Central memory CD8-positive, alpha-beta T cell (primary cell): ENCODE measurements at regions not wholly inside any gene's neighbourhood (a gene's known extent, or its start where the extent isn't known, plus 50 kb on each side); places are given as distances from the start of the nearest gene placed in this dataset.
A peak's percentile ranks its signal among the peaks of the same experiment; 100 is the strongest.

ENCODE experiments used
- ATAC-seq: fragments of 150-1000 bp; cut with Tn5 transposase; replicated peaks from 2 replicates; pipeline ENCODE4 v1.10.0; 2022; ENCODE audit warnings: mild to moderate bottlenecking, moderate FRiP score, moderate number of reproducible peaks; ENCODE audit not compliant: poor library complexity, severe bottlenecking; ENCODE audit errors: extremely low read depth
- DNase-seq, 2 donors: peaks; one replicate each; pipeline ENCODE4 v3.0.0; 2021; ENCODE audit warnings: low spot score in 2 of 2
- H3K27ac Mint-ChIP-seq: one replicate; pipeline ENCODE4 v1.8.0; 2022; ENCODE audit warnings: low read depth, mild to moderate bottlenecking, moderate library complexity, mixed read lengths
- H3K27me3 Mint-ChIP-seq: one replicate; pipeline ENCODE4 v1.8.0; 2022; ENCODE audit warnings: mixed read lengths
- H3K36me3 Mint-ChIP-seq: one replicate; pipeline ENCODE4 v1.8.0; 2022; ENCODE audit warnings: mild to moderate bottlenecking, moderate library complexity, mixed read lengths; ENCODE audit not compliant: insufficient read depth
- H3K4me1 Mint-ChIP-seq: one replicate; pipeline ENCODE4 v1.8.0; 2022; ENCODE audit warnings: mixed read lengths
- H3K4me3 Mint-ChIP-seq: one replicate; pipeline ENCODE4 v1.8.0; 2022; ENCODE audit warnings: mild to moderate bottlenecking, moderate library complexity, mixed read lengths
- H3K9me3 Mint-ChIP-seq: one replicate; pipeline ENCODE4 v1.8.0; 2022; ENCODE audit warnings: mixed read lengths

DNA sequence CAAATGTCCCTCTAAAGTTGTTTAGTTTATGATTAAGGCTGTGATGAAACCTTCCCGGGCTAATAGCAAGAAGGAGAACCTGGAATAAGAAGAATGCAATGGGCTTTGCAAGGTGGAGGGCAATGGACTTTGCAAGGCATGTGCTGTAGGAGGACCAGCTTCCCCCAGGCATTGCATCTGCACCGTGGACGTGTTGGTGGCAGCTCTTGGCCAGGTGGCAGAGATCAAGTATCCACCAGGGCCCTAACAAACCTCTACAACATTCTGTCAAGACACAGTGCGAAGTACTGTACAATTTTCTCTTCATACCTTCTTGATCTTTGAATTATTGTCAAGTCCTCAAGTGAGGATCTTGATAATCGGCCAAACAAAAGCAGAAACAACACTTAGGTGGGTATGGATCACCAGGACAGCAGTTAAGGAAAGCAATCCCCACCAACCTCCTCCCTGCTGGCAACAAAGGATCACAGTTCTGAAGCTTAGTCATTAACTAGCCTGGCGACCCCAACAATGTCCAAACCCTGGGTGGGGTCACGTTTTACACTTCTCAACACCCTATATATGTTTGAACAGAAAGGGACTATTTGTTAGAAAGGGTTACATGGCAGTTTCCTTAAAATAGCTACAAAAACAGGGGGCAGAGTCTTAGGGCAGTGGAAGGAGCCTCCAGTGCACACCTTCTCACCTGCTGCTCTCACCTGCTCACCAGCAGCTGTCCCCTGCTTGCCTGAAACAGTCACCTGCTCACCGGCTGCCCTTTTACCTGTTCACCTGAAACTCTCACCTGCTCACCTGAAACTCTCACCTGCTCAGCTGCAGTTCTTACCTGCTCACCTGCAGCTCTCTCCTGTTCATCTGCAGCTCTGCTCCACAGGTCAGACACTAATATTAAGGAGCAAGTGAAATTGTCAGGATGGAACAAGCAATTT is 137.9 kb upstream of the LIPC start:
- H3K4me3 Mint-ChIP-seq = no peak overlapping the region
- no peak overlapping the region for H3K27ac Mint-ChIP-seq

DNA sequence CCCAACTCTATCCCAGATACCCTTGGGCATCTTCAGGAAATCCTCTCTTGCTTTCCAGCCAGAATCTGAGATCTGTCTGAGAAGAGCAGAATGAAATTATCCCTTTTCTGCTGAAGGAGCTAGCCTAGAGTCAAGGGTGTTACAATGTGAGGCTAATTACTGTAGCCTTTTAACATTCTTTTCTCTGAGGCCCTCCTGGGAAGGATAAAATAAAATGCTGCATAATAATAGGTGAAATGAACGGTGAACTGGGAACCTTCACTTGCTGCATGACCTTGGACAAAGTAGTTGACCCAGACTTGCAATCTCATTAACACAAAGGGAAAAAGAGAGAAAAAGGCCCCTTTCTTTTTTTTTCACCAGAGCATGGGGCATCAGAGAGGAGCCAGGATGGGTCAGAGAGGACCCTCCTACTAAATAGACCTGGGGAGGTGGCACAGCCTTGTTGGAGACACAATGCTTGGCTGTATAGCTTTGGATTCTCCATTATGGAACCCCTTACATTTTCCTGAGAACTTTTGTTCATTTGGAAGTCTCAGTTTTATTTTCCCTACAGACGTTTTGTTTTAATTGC is 137.0 kb upstream of the LIPC start:
- Mint-ChIP-seq H3K27ac (no peak overlapping the region), H3K4me1 (peaks cover 12% of the 10 kb centered on the region)

More for the DNA sequence above, 137.9 kb upstream of the LIPC start:
- H3K4me1 Mint-ChIP-seq = peaks cover 12% of the 10 kb centered on the region
- H3K27me3 Mint-ChIP-seq = peaks cover 8% of the 10 kb centered on the region
- no peaks in the 10 kb centered on the region for H3K9me3 Mint-ChIP-seq
- peaks cover 2% of the 10 kb centered on the region for H3K36me3 Mint-ChIP-seq
- DNase-seq (no peak), ATAC-seq (no peak)

DNA sequence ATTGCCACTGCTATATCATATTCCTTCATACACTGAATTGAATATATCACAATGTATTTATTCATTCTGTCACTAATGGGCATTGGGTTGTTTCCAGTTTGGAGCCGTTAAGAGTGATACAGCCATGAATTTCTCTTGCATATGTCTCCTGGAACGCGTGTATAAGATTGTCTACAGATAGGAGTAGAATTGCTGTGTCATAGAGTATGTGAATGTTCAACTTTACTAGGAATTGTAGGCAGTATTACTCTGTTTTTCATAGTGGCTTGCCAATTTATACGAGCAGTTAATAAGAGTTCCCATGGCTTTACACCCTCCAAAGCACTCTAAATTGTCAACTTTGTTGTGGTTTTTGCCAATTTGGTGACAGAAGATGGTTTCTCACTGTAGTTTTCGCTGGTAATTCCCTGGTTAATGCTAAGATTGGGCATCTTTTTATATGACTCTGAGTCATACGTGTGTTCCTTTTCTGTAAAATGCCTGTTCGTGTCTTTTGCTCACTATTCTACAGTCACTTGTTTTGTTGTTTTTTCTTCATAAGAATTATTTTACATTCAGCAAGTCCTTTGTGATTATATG is 136.1 kb upstream of the LIPC start:
- Mint-ChIP-seq H3K27ac (no peak overlapping the region), H3K4me1 (peaks cover 12% of the 10 kb centered on the region), H3K9me3 (no peaks in the 10 kb centered on the region), H3K36me3 (peaks cover 2% of the 10 kb centered on the region), H3K4me3 (no peak overlapping the region), H3K27me3 (peaks cover 8% of the 10 kb centered on the region)
- peak; percentile 24 for ATAC-seq
- no peak for DNase-seq

More for the DNA sequence above, 137.0 kb upstream of the LIPC start:
- DNase-seq (no peak), ATAC-seq (no peak)
- Mint-ChIP-seq H3K36me3 (peaks cover 2% of the 10 kb centered on the region), H3K27me3 (peaks cover 8% of the 10 kb centered on the region), H3K9me3 (no peaks in the 10 kb centered on the region), H3K4me3 (no peak overlapping the region)

DNA sequence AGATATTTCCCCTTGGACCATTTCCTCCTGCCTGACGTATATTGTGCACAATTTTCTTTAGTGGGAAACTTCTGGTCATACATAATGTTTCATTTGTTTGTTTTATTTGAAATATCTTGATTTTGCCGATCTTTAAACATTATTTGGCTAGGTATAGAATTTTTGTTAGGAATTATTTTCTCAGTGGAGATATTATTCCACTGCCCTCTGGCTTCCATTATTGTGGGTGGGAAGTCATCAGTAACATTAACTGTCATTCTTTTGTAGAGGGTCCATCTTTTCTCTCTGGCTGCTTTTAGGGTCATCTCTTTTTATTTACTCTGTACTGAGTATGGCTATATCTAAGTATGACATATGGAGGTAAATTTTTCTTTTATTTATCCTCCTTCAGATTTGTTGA is 135.5 kb upstream of the LIPC start:
- Mint-ChIP-seq H3K27me3 (peaks cover 8% of the 10 kb centered on the region), H3K4me1 (peaks cover 12% of the 10 kb centered on the region), H3K27ac (no peak overlapping the region), H3K4me3 (no peak overlapping the region), H3K36me3 (peaks cover 2% of the 10 kb centered on the region), H3K9me3 (no peaks in the 10 kb centered on the region)
- DNase-seq (no peak), ATAC-seq (no peak)

DNA sequence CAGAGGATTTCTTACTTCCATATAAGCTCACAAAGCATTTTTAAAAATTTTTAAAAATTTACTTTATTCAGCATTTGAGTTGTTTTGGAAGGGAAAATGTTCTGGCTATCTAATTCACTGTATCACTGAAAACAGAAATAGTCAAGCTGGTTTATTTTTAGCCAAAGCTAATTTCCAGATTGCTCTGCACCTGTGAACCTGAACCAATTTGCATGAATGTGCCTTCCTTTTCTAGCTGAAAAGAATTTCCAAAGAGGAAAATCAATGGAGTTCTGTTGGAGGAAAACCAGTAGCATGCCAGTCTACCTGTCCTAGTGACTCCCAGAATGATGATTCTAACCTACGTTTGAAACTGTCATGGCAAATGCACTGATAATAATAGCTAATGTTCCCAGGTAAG is 134.2 kb upstream of the LIPC start:
- Mint-ChIP-seq H3K9me3 (no peaks in the 10 kb centered on the region), H3K36me3 (peaks cover 2% of the 10 kb centered on the region), H3K27ac (no peak overlapping the region), H3K4me1 (peaks cover 12% of the 10 kb centered on the region), H3K27me3 (peaks cover 8% of the 10 kb centered on the region), H3K4me3 (no peak overlapping the region)
- no peak for DNase-seq
- no peak for ATAC-seq

DNA sequence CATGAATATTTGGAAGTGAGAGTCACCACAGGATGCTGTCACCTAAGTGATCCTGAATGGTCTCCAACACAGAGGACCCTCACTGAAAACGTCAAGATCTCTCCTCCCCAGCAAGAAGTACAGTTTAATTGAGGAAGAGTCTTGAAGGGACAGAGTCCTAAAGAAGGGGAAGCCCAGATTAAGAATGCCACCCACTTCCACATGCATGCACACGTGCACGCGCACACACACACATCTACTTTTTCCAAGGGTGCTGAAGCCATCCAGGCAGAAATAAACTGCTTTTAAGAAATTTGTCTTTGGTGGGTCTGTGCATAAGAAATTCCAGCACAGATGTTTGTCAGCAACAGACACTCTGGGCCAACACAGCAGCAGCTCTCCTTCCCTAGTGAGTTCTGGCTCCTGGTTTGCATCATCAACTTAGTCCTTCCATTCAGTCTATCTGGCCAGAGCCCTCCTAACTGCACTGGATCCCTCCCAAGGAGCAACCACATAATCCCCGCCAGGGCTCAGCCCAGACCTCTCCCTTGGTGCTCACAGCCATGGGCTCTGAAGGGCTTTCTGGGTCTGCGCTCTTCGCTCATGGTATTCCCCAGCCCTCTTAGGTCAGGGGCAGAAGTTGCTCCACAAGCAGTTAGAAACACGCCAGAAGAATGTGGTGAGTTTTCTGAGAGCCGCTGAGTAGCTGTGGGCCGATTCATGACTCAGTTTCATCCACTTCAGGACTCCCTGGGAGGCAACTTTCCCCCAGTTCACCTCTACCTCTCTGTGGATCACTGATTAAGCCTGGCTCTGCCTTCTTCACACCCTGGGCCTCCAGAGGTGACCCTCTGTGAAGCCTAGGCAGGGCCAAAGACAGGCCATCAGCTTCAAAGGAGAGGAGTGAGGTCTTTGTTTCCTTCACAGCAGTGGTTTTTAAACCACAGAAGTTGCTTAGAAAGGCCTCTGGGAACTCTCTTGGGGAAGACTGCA is 132.6 kb upstream of the LIPC start:
- DNase-seq = no peak
- Mint-ChIP-seq H3K27me3 (peaks cover 8% of the 10 kb centered on the region), H3K4me1 (peaks cover 12% of the 10 kb centered on the region)

DNA sequence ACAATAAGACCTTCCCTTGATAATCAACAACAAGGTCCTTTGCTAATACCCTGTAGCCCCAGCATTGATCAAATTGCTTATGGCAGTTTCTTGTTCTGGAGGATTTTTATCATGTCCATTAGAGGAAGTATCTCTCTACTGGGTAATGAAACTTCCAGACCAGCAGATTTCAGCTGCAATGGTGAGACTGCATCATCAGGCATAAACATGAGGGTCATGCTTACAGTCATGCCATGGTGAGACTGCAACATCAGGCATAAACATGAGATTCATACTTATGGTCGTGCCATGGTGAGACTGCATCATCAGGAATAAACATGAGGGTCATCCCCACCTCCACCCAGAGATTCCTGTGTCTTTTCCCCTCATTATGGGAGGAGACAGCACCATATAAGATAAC is 129.0 kb upstream of the LIPC start:
- DNase-seq (no peak), ATAC-seq (no peak)
- Mint-ChIP-seq H3K27me3 (peaks cover 8% of the 10 kb centered on the region), H3K27ac (no peak overlapping the region), H3K36me3 (no peaks in the 10 kb centered on the region), H3K4me1 (peaks cover 12% of the 10 kb centered on the region), H3K9me3 (no peaks in the 10 kb centered on the region), H3K4me3 (no peak overlapping the region)

More for the DNA sequence above, 132.6 kb upstream of the LIPC start:
- peaks cover 2% of the 10 kb centered on the region for H3K36me3 Mint-ChIP-seq
- no peak overlapping the region for H3K4me3 Mint-ChIP-seq
- ATAC-seq = no peak
- no peak overlapping the region for H3K27ac Mint-ChIP-seq
- H3K9me3 Mint-ChIP-seq = no peaks in the 10 kb centered on the region

DNA sequence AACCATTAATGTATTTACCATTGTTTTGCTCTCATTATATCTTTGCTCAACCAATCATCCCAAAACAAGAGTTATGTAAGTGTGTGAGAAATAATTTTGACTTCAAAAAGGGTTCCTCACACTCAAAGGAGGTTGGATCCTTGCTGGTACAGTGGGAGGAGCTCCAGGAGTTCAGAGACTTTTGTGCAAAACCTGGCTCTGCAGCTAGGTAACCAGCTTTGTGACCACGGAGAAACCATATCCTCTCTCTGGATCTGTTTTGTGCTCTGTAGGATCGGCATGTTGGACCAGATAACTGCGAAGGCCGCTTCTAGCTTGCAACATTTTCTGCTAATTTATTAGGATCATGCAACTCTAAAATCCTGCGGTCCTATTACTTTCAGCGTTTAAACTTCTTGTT is 128.6 kb upstream of the LIPC start:
- no peak for ATAC-seq
- Mint-ChIP-seq H3K4me1 (peaks cover 12% of the 10 kb centered on the region), H3K27ac (no peak overlapping the region), H3K27me3 (peaks cover 6% of the 10 kb centered on the region), H3K4me3 (no peak overlapping the region), H3K9me3 (no peaks in the 10 kb centered on the region), H3K36me3 (no peaks in the 10 kb centered on the region)
- no peak for DNase-seq

DNA sequence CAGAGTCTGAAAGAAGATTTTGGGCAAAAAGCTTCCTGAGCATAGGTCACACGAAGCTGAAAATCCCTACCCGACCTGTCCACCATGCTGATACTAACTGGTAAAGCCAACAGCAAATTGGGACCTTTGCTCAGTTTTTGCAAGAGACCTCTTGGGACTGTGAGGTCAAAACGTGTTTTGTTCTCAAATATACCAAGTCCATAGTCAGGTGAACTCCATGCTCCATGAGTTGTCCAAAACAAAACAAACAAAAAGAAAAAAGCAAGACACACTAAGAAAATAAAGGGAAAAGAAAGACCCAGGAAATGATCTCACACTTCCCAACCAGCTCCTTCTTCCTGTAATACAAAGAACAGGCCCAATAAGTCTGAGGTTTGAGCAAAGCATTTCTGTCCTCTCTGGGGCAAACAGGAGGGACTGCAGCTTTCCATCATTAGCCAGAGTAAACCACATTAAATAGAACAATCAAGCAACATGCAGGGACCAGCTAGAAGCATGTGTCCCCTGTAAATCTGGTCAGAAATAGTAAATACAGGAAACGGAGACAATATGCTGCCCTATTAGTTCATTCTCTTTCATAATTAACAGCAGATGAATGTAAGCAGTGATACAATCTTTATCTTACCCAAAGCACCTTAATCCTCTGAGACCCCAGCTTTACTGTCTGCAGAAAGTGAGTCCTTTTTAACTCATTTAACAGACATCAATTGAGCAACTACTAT is 125.0 kb upstream of the LIPC start:
- no peak for ATAC-seq
- no peaks in the 10 kb centered on the region for H3K9me3 Mint-ChIP-seq
- H3K27me3 Mint-ChIP-seq = no peaks in the 10 kb centered on the region
- H3K36me3 Mint-ChIP-seq = peaks cover 1% of the 10 kb centered on the region
- peaks cover 12% of the 10 kb centered on the region for H3K4me1 Mint-ChIP-seq
- H3K4me3 Mint-ChIP-seq = no peak overlapping the region
- no peak overlapping the region for H3K27ac Mint-ChIP-seq
- no peak for DNase-seq

DNA sequence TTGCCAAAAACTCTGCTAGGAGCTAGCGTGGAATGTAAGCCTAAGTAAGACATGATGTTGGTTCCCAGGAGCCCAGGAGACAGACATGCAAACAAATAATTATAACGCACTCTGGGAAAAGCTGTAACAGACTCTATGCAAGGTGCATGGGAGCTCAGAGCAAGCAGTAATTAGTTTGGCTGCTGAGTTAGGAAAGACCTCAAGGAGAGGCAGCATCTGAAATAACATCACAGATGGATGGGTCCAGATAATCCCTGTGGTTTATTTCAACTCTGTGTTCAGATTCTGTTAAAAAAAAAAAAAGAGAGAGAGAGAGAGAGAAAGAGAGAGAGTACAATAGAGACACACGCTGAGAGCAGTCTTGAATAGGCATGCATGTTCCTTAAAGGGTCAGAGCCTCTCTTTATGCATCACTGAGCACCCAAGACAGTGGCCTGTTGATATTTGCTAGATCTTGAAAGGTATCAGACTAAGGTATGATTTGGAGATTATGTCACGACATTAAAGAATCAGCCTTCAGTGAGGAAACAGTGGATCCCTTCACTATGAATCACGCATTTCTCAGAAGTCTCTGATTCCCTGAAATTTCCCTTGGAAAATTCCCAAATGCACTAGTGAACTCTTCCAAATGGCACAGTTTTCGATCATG is 124.4 kb upstream of the LIPC start:
- Mint-ChIP-seq H3K4me3 (no peak overlapping the region), H3K27ac (no peak overlapping the region), H3K27me3 (no peaks in the 10 kb centered on the region), H3K4me1 (peaks cover 17% of the 10 kb centered on the region), H3K36me3 (peaks cover 1% of the 10 kb centered on the region), H3K9me3 (no peaks in the 10 kb centered on the region)
- DNase-seq = no peak
- no peak for ATAC-seq

DNA sequence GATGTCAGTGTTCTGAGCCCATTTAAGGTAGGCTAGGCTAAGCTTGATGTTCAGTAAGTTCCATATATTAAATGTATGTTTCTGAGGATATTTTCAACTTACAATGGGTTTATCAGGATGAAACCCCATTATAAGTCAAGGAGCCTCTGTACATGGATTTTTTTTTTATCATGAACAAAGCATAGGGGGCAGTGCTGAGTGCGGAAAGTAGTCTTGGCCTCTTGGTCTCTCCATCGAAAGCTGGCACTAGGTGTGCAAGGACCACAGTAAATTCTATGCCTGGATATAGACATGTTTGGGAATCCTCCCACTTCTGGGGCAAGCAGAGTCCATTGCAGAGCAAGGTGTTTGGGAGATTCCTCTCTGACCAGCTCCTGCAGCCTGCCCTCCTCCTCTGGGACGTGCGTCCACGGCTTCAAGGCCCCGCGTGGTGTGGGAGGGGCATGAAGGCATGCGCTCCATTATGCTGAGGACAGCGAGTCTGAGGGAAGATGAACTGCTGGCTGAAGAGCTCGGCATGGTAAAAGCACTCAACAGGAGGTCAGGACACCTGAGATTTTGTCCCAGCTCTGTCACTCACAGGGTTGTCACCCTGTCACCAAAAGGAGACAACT is 122.9 kb upstream of the LIPC start:
- Mint-ChIP-seq H3K4me3 (no peak overlapping the region), H3K9me3 (no peaks in the 10 kb centered on the region), H3K36me3 (peaks cover 5% of the 10 kb centered on the region), H3K4me1 (peaks cover 30% of the 10 kb centered on the region), H3K27me3 (no peaks in the 10 kb centered on the region), H3K27ac (no peak overlapping the region)
- ATAC-seq (no peak), DNase-seq (no peak)
